HG02798 (cell line): ENCODE measurements at regions not wholly inside any gene's neighbourhood (a gene's known extent, or its start where the extent isn't known, plus 50 kb on each side); places are given as distances from the start of the nearest gene placed in this dataset.
"Not testable (repeated sequence)": the region's sequence is repeated elsewhere in the genome, so short reads cannot be mapped to it uniquely, and the experiment has no call there.

Source experiments
- ATAC-seq: cut with Tn5 transposase; IDR thresholded peaks from one replicate; pipeline ENCODE4 v1.9.1; 2021; ENCODE audit warnings: mild to moderate bottlenecking; ENCODE audit not compliant: unreplicated experiment, poor library complexity

- no peak for ATAC-seq
These were observed 555.0 kb upstream of the RBFOX1 start for GRCh38 chr16:6777624-6778023.

GRCh38 chr16:6775712-6776111 is 556.9 kb upstream of the RBFOX1 start:
- ATAC-seq = no peak

- no peak for ATAC-seq
These were observed 560.7 kb upstream of the RBFOX1 start for GRCh38 chr16:6771956-6772355.

GRCh38 chr16:6753553-6753952 is 579.1 kb upstream of the RBFOX1 start:
- no peak for ATAC-seq

- ATAC-seq = no peak
These were observed 581.5 kb upstream of the RBFOX1 start for GRCh38 chr16:6751191-6751590.

GRCh38 chr16:6749698-6750097 is 582.9 kb upstream of the RBFOX1 start:
- no peak for ATAC-seq

- not testable (repeated sequence) for ATAC-seq
These were observed 596.3 kb upstream of the RBFOX1 start for GRCh38 chr16:6736302-6736701.

GRCh38 chr16:6735631-6736030 is 597.0 kb upstream of the RBFOX1 start:
- no peak for ATAC-seq

- ATAC-seq = no peak
These were observed 600.5 kb upstream of the RBFOX1 start for GRCh38 chr16:6732166-6732565.

GRCh38 chr16:6728381-6728780 is 604.3 kb upstream of the RBFOX1 start:
- ATAC-seq = no peak

GRCh38 chr16:6726621-6727020 is 606.0 kb upstream of the RBFOX1 start:
- no peak for ATAC-seq

GRCh38 chr16:6725634-6726331 is 606.9 kb upstream of the RBFOX1 start:
- ATAC-seq = no peak

GRCh38 chr16:6725206-6725605 is 607.4 kb upstream of the RBFOX1 start:
- ATAC-seq = not testable (repeated sequence)

GRCh38 chr16:6722786-6723185 is 609.9 kb upstream of the RBFOX1 start:
- ATAC-seq = no peak

- ATAC-seq = no peak
These were observed 618.1 kb upstream of the RBFOX1 start for GRCh38 chr16:6714510-6714909.

- no peak for ATAC-seq
These were observed 622.9 kb upstream of the RBFOX1 start for GRCh38 chr16:6709736-6710135.

GRCh38 chr16:6708576-6709215 is 623.9 kb upstream of the RBFOX1 start:
- no peak for ATAC-seq

- no peak for ATAC-seq
These were observed 628.2 kb upstream of the RBFOX1 start for GRCh38 chr16:6704306-6704930.

- no peak for ATAC-seq
These were observed 631.5 kb upstream of the RBFOX1 start for GRCh38 chr16:6701096-6701495.

GRCh38 chr16:6698548-6698947 is 634.1 kb upstream of the RBFOX1 start:
- ATAC-seq = no peak

GRCh38 chr16:6695666-6696065 is 637.0 kb upstream of the RBFOX1 start:
- ATAC-seq = no peak

GRCh38 chr16:6694636-6695035 is 638.0 kb upstream of the RBFOX1 start:
- no peak for ATAC-seq
